Gastrocnemius medialis (tissue), 4 donors: ENCODE measurements at regions not wholly inside any gene's neighbourhood (a gene's known extent, or its start where the extent isn't known, plus 50 kb on each side); places are given as distances from the start of the nearest gene placed in this dataset.

Experiments
- ATAC-seq, 2 donors: fragments of 150-250 bp; one replicate each; pipeline ENCODE4 v1.9.1; 2016
- DNase-seq, 2 donors: peaks; one replicate each; pipeline ENCODE4 v3.0.0-alpha.2; 2019
- H3K27ac ChIP-seq, 4 donors: fragments of 200-600 bp; sonication (generic); 1 replicate in 1 of 4; 2 replicates in 3 of 4; pipeline ENCODE4 v1.5.1; 2016 to 2018; ENCODE audit warnings: mild to moderate bottlenecking in 2 of 4, moderate library complexity in 1 of 4
- H3K27me3 ChIP-seq, 3 donors: fragments of 200-600 bp; sonication (generic) in 2 of 3; 1 replicate in 1 of 3; 2 replicates in 2 of 3; pipeline versions ENCODE4 v1.5.1 to v1.6.0; 2016 to 2019; ENCODE audit warnings: mild to moderate bottlenecking in 1 of 3, moderate library complexity in 1 of 3
- H3K36me3 ChIP-seq, 2 donors: fragments of 200-600 bp; sonication (generic) in 1 of 2; one replicate each; pipeline ENCODE4 v1.5.1; 2017 to 2018
- H3K4me1 ChIP-seq, 2 donors: fragments of 200-600 bp; sonication (generic) in 1 of 2; one replicate each; pipeline ENCODE4 v1.5.1; 2016 to 2017; ENCODE audit warnings: mild to moderate bottlenecking in 2 of 2
- H3K4me3 ChIP-seq, 4 donors: fragments of 200-600 bp; sonication (generic) in 3 of 4; 1 replicate in 1 of 4; 2 replicates in 3 of 4; pipeline ENCODE4 v1.5.1; 2016 to 2019; ENCODE audit warnings: mild to moderate bottlenecking in 2 of 4
- H3K9me3 ChIP-seq, 3 donors: fragments of 200-600 bp; sonication (generic) in 2 of 3; 1 replicate in 1 of 3; 2 replicates in 2 of 3; pipeline ENCODE4 v1.5.1; 2016 to 2019
- CTCF ChIP-seq, 5 experiments: fragments of 450-650 bp in 3 of 5; fragments of 200-600 bp in 2 of 5; sonication (generic) in 2 of 5; IDR thresholded peaks in 4 of 5; conservative IDR thresholded peaks in 1 of 5; 1 replicate in 4 of 5; 2 replicates in 1 of 5; pipeline ENCODE4 v1.5.1; 2016 to 2019; ENCODE audit warnings: antibody characterized with exemption in 5 of 5, mild to moderate bottlenecking in 3 of 5, moderate library complexity in 3 of 5
- POLR2A ChIP-seq, 2 donors: fragments of 450-650 bp; IDR thresholded peaks; one replicate each; pipeline ENCODE4 v1.6.1; 2017; ENCODE audit warnings: antibody characterized with exemption in 2 of 2, mild to moderate bottlenecking in 2 of 2, moderate library complexity in 2 of 2
- in situ Hi-C, 4 donors: fragments of 200-750 bp; cut with MboI; loops; one replicate each; pipeline versions ENCODE4 v1.15.0 to v1.8.0; 2017; ENCODE audit warnings: low sequenced_read_pairs in 4 of 4
- intact Hi-C: fragments of 100-400 bp; cut with DNase I; formaldehyde crosslinking; loops from one replicate; pipeline ENCODE4 v1.15.1; 2023; ENCODE audit warnings: low total_unique reads

- TF ChIP-seq CTCF (IDR thresholded peaks at IDR 0.05 in 4 of 5, conservative IDR thresholded peaks at IDR 0.05 in 1 of 5) (no peak), POLR2A (IDR thresholded peaks at IDR 0.05) (no peak)
- in situ Hi-C loops = no loop called here
- no peak for DNase-seq
- H3K4me3 ChIP-seq = no peak overlapping the region
- H3K27ac ChIP-seq = no peak overlapping the region
- H3K9me3 ChIP-seq = no peaks in the 10 kb centered on the region
- no peaks in the 10 kb centered on the region for H3K36me3 ChIP-seq
- H3K27me3 ChIP-seq = no peaks in the 10 kb centered on the region
- no peaks in the 10 kb centered on the region for H3K4me1 ChIP-seq
- no peak for ATAC-seq
- intact Hi-C loops = no loop called here
Measured at GRCh38 chrX:39470588-39471407, 627.0 kb downstream of the BCOR start.

GRCh38 chrX:39472161-39472560 is 625.6 kb downstream of the BCOR start:
- no peaks in the 10 kb centered on the region for H3K36me3 ChIP-seq
- no peak overlapping the region for H3K27ac ChIP-seq
- no peak for TF ChIP-seq POLR2A (IDR thresholded peaks at IDR 0.05)
- no peak for TF ChIP-seq CTCF (IDR thresholded peaks at IDR 0.05 in 4 of 5, conservative IDR thresholded peaks at IDR 0.05 in 1 of 5)
- no peak overlapping the region for H3K4me3 ChIP-seq
- ATAC-seq (no peak), DNase-seq (no peak)
- H3K9me3 ChIP-seq = no peaks in the 10 kb centered on the region
- no peaks in the 10 kb centered on the region for H3K27me3 ChIP-seq
- in situ Hi-C loops (no loop called here), intact Hi-C loops (no loop called here)
- H3K4me1 ChIP-seq = no peaks in the 10 kb centered on the region

GRCh38 chrX:39473812-39474211 is 623.9 kb downstream of the BCOR start:
- no peak overlapping the region for H3K27ac ChIP-seq
- TF ChIP-seq POLR2A (IDR thresholded peaks at IDR 0.05) = no peak
- no peak for TF ChIP-seq CTCF (IDR thresholded peaks at IDR 0.05 in 4 of 5, conservative IDR thresholded peaks at IDR 0.05 in 1 of 5)
- in situ Hi-C loops (no loop called here), intact Hi-C loops (no loop called here)
- ATAC-seq (no peak), DNase-seq (no peak)
- no peaks in the 10 kb centered on the region for H3K9me3 ChIP-seq
- H3K4me1 ChIP-seq = no peaks in the 10 kb centered on the region
- no peak overlapping the region for H3K4me3 ChIP-seq
- no peaks in the 10 kb centered on the region for H3K27me3 ChIP-seq
- H3K36me3 ChIP-seq = no peaks in the 10 kb centered on the region

- Histone ChIP-seq H3K27ac (no peak overlapping the region), H3K4me3 (no peak overlapping the region), H3K4me1 (no peaks in the 10 kb centered on the region), H3K9me3 (no peaks in the 10 kb centered on the region), H3K27me3 (no peaks in the 10 kb centered on the region), H3K36me3 (no peaks in the 10 kb centered on the region)
- TF ChIP-seq POLR2A (IDR thresholded peaks at IDR 0.05) = no peak
- no peak for TF ChIP-seq CTCF (IDR thresholded peaks at IDR 0.05 in 4 of 5, conservative IDR thresholded peaks at IDR 0.05 in 1 of 5)
- ATAC-seq (no peak), DNase-seq (no peak)
- in situ Hi-C loops = no loop called here
- intact Hi-C loops = no loop called here
Measured at GRCh38 chrX:39475372-39475771, 622.4 kb downstream of the BCOR start.
